HEK293 (cell line): ENCODE measurements at regions not wholly inside any gene's neighbourhood (a gene's known extent, or its start where the extent isn't known, plus 50 kb on each side); places are given as distances from the start of the nearest gene placed in this dataset.

Experiments used
- CTCF ChIA-PET: fragments of 350-600 bp; formaldehyde crosslinking; extraction: SDS; loops from one replicate; lab custom pipeline; 2021; ENCODE audit warnings: antibody characterized with exemption; lab: Yijun Ruan, JAX
- POLR2A ChIA-PET: fragments of 300-600 bp; formaldehyde crosslinking; extraction: SDS; loops from one replicate; lab custom pipeline; 2020; ENCODE audit warnings: antibody characterized with exemption, inconsistent platforms; lab: Yijun Ruan, JAX
- H3K27ac ChIP-seq: fragments of 200-500 bp; sonication (Bioruptor generic); 2 replicates; pipeline ENCODE4 v1.5.1; 2014; ENCODE audit warnings: low read depth, low read length, control low read depth, inconsistent platforms; ENCODE audit errors: extremely low read depth
- H3K36me3 ChIP-seq, 2 experiments: fragments of 200-500 bp in 1 of 2; sonication (Bioruptor generic) in 1 of 2; 1 replicate in 1 of 2; 2 replicates in 1 of 2; pipeline ENCODE4 v1.5.1; 2014 to 2017; ENCODE audit warnings: inconsistent platforms in 2 of 2, low read length in 2 of 2; ENCODE audit not compliant: control insufficient read depth in 2 of 2, insufficient read depth in 1 of 2
- H3K4me1 ChIP-seq: fragments of 200-500 bp; sonication (Bioruptor generic); 2 replicates; pipeline ENCODE4 v1.5.1; 2014; ENCODE audit warnings: mild to moderate bottlenecking, low read length, inconsistent platforms; ENCODE audit not compliant: control insufficient read depth, insufficient read depth
- H3K4me3 ChIP-seq: 2 replicates; pipeline ENCODE4 v1.5.1; 2011; ENCODE audit warnings: low read depth, mild to moderate bottlenecking, control low read depth, low read length, moderate library complexity
- H3K9me3 ChIP-seq: fragments of 200-500 bp; sonication (Bioruptor generic); 2 replicates; pipeline ENCODE4 v1.5.1; 2014; ENCODE audit warnings: low read depth, low read length, inconsistent platforms; ENCODE audit not compliant: control insufficient read depth, insufficient read depth
- GLIS2 ChIP-seq: fragments of 450-650 bp; formaldehyde crosslinking; IDR thresholded peaks from 2 replicates; pipeline ENCODE4 v1.5.1; 2016; ENCODE audit warnings: missing biosample characterization, missing genetic modification characterization
- IKZF3 ChIP-seq: fragments of 450-650 bp; IDR thresholded peaks from 2 replicates; pipeline ENCODE4 v1.5.0; 2018; ENCODE audit warnings: missing biosample characterization, mild to moderate bottlenecking, missing genetic modification characterization, moderate library complexity
- MEIS1 ChIP-seq: sonication (generic); formaldehyde crosslinking; IDR thresholded peaks from 2 replicates; pipeline ENCODE4 v1.8.1; 2022; ENCODE audit warnings: missing genetic modification reagents, mild to moderate bottlenecking, borderline replicate concordance
- MZF1 ChIP-seq: fragments of 450-650 bp; formaldehyde crosslinking; IDR thresholded peaks from 2 replicates; pipeline ENCODE4 v1.5.1; 2017; ENCODE audit warnings: missing biosample characterization, missing genetic modification characterization, borderline replicate concordance
- SALL2 ChIP-seq: fragments of 450-650 bp; formaldehyde crosslinking; IDR thresholded peaks from 2 replicates; pipeline ENCODE4 v1.5.0; 2017; ENCODE audit warnings: missing biosample characterization, mild to moderate bottlenecking, missing genetic modification characterization, borderline replicate concordance
- ZBTB48 ChIP-seq: fragments of 450-650 bp; formaldehyde crosslinking; IDR thresholded peaks from 2 replicates; pipeline ENCODE4 v1.5.1; 2016; ENCODE audit warnings: missing biosample characterization, missing genetic modification characterization
- ZBTB8A ChIP-seq: fragments of 450-650 bp; formaldehyde crosslinking; IDR thresholded peaks from 2 replicates; pipeline ENCODE4 v1.5.1; 2016; ENCODE audit warnings: missing biosample characterization, missing genetic modification characterization
- ZFP69B ChIP-seq: fragments of 450-650 bp; formaldehyde crosslinking; IDR thresholded peaks from 2 replicates; pipeline ENCODE4 v1.5.1; 2016; ENCODE audit warnings: missing biosample characterization, missing genetic modification characterization
- ZNF311 ChIP-seq: fragments of 450-650 bp; formaldehyde crosslinking; IDR thresholded peaks from 2 replicates; pipeline ENCODE4 v1.5.1; 2017; ENCODE audit warnings: missing biosample characterization, missing genetic modification characterization, borderline replicate concordance
- ZNF366 ChIP-seq: fragments of 450-650 bp; formaldehyde crosslinking; conservative IDR thresholded peaks from 2 replicates; pipeline ENCODE4 v1.5.1; 2016; ENCODE audit warnings: missing biosample characterization, missing genetic modification characterization
- ZNF530 ChIP-seq: fragments of 450-650 bp; formaldehyde crosslinking; IDR thresholded peaks from 2 replicates; pipeline ENCODE4 v1.5.1; 2016; ENCODE audit warnings: low read depth, missing biosample characterization, missing genetic modification characterization
- ZNF600 ChIP-seq: fragments of 450-650 bp; formaldehyde crosslinking; IDR thresholded peaks from 2 replicates; pipeline ENCODE4 v1.5.1; 2016; ENCODE audit warnings: missing biosample characterization, missing genetic modification characterization
- ZNF623 ChIP-seq: fragments of 450-650 bp; formaldehyde crosslinking; IDR thresholded peaks from 2 replicates; pipeline ENCODE4 v1.5.1; 2016; ENCODE audit warnings: missing biosample characterization, missing genetic modification characterization
- ZNF654 ChIP-seq: fragments of 450-650 bp; formaldehyde crosslinking; IDR thresholded peaks from 2 replicates; pipeline ENCODE4 v1.5.1; 2016; ENCODE audit warnings: low read depth, missing biosample characterization, missing genetic modification characterization
- ZNF660 ChIP-seq: fragments of 450-650 bp; IDR thresholded peaks from 2 replicates; pipeline ENCODE4 v1.5.1; 2018; ENCODE audit warnings: missing biosample characterization, mild to moderate bottlenecking, missing genetic modification characterization
- ZNF777 ChIP-seq: fragments of 450-650 bp; formaldehyde crosslinking; IDR thresholded peaks from 2 replicates; pipeline ENCODE4 v1.5.1; 2017; ENCODE audit warnings: missing biosample characterization, missing genetic modification characterization, borderline replicate concordance
- ZSCAN5A ChIP-seq: fragments of 450-650 bp; formaldehyde crosslinking; IDR thresholded peaks from 2 replicates; pipeline ENCODE4 v1.5.1; 2016; ENCODE audit warnings: missing biosample characterization, missing genetic modification characterization
- TF ChIP-seq, protein P1 (sequence below): fragments of 450-650 bp; formaldehyde crosslinking; IDR thresholded peaks from 2 replicates; pipeline ENCODE4 v1.5.1; 2016; ENCODE audit warnings: missing biosample characterization, missing genetic modification characterization
- TF ChIP-seq, protein P2 (sequence below): fragments of 450-650 bp; formaldehyde crosslinking; IDR thresholded peaks from 2 replicates; pipeline ENCODE4 v1.5.1; 2016; ENCODE audit warnings: missing biosample characterization, missing genetic modification characterization
- TF ChIP-seq, protein P3 (sequence below): fragments of 450-650 bp; formaldehyde crosslinking; IDR thresholded peaks from 2 replicates; pipeline ENCODE4 v1.5.1; 2016; ENCODE audit warnings: missing biosample characterization, missing genetic modification characterization
- TF ChIP-seq, protein P4 (sequence below): fragments of 450-650 bp; formaldehyde crosslinking; IDR thresholded peaks from 2 replicates; pipeline ENCODE4 v1.5.1; 2016; ENCODE audit warnings: missing biosample characterization, missing genetic modification characterization

GRCh38 chr4:103902730-103903129 is 182.9 kb upstream of the TACR3 start:
- ChIA-PET CTCF (no interaction called here), POLR2A (no interaction called here)
- Histone ChIP-seq H3K36me3 (no peaks in the 10 kb centered on the region), H3K9me3 (no peaks in the 10 kb centered on the region), H3K4me3 (no peak overlapping the region), H3K27ac (no peak overlapping the region), H3K4me1 (no peaks in the 10 kb centered on the region)
- TF ChIP-seq ZNF777 (tag by site-specific recombination): no peak
- TF ChIP-seq MZF1 (tag by site-specific recombination): no peak
- TF ChIP-seq ZNF600 (tag by site-specific recombination): no peak
- TF ChIP-seq ZNF366 (tag by site-specific recombination): no peak
- no peak for TF ChIP-seq ZBTB8A (tag by site-specific recombination)
- TF ChIP-seq ZFP69B: no peak
- TF ChIP-seq, protein P1, sequence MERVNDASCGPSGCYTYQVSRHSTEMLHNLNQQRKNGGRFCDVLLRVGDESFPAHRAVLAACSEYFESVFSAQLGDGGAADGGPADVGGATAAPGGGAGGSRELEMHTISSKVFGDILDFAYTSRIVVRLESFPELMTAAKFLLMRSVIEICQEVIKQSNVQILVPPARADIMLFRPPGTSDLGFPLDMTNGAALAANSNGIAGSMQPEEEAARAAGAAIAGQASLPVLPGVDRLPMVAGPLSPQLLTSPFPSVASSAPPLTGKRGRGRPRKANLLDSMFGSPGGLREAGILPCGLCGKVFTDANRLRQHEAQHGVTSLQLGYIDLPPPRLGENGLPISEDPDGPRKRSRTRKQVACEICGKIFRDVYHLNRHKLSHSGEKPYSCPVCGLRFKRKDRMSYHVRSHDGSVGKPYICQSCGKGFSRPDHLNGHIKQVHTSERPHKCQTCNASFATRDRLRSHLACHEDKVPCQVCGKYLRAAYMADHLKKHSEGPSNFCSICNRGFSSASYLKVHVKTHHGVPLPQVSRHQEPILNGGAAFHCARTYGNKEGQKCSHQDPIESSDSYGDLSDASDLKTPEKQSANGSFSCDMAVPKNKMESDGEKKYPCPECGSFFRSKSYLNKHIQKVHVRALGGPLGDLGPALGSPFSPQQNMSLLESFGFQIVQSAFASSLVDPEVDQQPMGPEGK (tag by site-specific recombination): no peak
- TF ChIP-seq MEIS1 (CRISPR knock-in tag): no peak
- TF ChIP-seq ZSCAN5A (tag by site-specific recombination): no peak
- TF ChIP-seq, protein P2, sequence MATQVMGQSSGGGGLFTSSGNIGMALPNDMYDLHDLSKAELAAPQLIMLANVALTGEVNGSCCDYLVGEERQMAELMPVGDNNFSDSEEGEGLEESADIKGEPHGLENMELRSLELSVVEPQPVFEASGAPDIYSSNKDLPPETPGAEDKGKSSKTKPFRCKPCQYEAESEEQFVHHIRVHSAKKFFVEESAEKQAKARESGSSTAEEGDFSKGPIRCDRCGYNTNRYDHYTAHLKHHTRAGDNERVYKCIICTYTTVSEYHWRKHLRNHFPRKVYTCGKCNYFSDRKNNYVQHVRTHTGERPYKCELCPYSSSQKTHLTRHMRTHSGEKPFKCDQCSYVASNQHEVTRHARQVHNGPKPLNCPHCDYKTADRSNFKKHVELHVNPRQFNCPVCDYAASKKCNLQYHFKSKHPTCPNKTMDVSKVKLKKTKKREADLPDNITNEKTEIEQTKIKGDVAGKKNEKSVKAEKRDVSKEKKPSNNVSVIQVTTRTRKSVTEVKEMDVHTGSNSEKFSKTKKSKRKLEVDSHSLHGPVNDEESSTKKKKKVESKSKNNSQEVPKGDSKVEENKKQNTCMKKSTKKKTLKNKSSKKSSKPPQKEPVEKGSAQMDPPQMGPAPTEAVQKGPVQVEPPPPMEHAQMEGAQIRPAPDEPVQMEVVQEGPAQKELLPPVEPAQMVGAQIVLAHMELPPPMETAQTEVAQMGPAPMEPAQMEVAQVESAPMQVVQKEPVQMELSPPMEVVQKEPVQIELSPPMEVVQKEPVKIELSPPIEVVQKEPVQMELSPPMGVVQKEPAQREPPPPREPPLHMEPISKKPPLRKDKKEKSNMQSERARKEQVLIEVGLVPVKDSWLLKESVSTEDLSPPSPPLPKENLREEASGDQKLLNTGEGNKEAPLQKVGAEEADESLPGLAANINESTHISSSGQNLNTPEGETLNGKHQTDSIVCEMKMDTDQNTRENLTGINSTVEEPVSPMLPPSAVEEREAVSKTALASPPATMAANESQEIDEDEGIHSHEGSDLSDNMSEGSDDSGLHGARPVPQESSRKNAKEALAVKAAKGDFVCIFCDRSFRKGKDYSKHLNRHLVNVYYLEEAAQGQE: no peak

- Histone ChIP-seq H3K4me1 (no peaks in the 10 kb centered on the region), H3K36me3 (no peaks in the 10 kb centered on the region), H3K27ac (no peak overlapping the region), H3K9me3 (no peaks in the 10 kb centered on the region), H3K4me3 (no peak overlapping the region)
- ChIA-PET POLR2A (no interaction called here), CTCF (no interaction called here)
- TF ChIP-seq ZBTB48 (tag by site-specific recombination) (no peak), ZNF660 (tag by site-specific recombination) (no peak), ZNF311 (tag by site-specific recombination) (no peak), ZNF530 (no peak), IKZF3 (no peak), GLIS2 (tag by site-specific recombination) (no peak), ZNF623 (no peak), SALL2 (tag by site-specific recombination) (no peak), MEIS1 (CRISPR knock-in tag) (no peak), ZNF654 (tag by site-specific recombination) (no peak)
- TF ChIP-seq, protein P3, sequence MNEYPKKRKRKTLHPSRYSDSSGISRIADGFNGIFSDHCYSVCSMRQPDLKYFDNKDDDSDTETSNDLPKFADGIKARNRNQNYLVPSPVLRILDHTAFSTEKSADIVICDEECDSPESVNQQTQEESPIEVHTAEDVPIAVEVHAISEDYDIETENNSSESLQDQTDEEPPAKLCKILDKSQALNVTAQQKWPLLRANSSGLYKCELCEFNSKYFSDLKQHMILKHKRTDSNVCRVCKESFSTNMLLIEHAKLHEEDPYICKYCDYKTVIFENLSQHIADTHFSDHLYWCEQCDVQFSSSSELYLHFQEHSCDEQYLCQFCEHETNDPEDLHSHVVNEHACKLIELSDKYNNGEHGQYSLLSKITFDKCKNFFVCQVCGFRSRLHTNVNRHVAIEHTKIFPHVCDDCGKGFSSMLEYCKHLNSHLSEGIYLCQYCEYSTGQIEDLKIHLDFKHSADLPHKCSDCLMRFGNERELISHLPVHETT (tag by site-specific recombination): no peak
- TF ChIP-seq, protein P2: no peak
- TF ChIP-seq, protein P4, sequence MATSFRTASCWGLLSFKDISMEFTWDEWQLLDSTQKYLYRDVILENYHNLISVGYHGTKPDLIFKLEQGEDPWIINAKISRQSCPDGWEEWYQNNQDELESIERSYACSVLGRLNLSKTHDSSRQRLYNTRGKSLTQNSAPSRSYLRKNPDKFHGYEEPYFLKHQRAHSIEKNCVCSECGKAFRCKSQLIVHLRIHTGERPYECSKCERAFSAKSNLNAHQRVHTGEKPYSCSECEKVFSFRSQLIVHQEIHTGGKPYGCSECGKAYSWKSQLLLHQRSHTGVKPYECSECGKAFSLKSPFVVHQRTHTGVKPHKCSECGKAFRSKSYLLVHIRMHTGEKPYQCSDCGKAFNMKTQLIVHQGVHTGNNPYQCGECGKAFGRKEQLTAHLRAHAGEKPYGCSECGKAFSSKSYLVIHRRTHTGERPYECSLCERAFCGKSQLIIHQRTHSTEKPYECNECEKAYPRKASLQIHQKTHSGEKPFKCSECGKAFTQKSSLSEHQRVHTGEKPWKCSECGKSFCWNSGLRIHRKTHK: no peak
Measured at GRCh38 chr4:103895876-103896465, 176.2 kb upstream of the TACR3 start.
